ENCODE measurements at regions not wholly inside any gene's neighbourhood (a gene's known extent, or its start where the extent isn't known, plus 50 kb on each side); places are given as distances from the start of the nearest gene placed in this dataset.

DNA sequence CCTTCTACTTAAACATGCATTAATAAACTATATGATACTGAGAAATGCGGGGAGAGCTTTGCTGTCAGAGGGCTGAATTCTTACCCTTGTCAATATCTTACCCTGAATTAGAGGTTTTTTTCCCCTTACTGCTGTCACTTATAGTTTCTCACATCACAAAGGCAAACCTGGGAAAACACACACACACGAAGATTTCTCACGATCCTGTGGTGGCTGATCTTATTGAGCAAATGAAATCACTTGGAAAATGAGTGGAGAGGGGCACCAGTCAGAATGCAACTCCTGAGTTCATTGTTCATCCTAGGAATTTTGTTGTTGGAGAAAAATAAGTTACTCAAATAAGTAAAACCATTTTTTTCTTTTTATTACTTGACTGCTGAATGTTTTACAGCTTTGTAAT lies 673.6 kb downstream of the EDEM1 start:
- intact Hi-C loops (cut with micrococcal nuclease): no loop called here
- TF ChIP-seq EZH2 (IDR thresholded peaks at IDR 0.05; ENCODE audit: borderline replicate concordance, low read depth, low read length, severe bottlenecking) (no peak), POLR2A (IDR thresholded peaks at IDR 0.05; ENCODE audit: low read depth, low read length) (no peak), POLR2AphosphoS5 (IDR thresholded peaks at IDR 0.05; ENCODE audit: insufficient read depth, low read depth, low read length) (no peak)
- Histone ChIP-seq H3K4me3 (replicated peaks in 1 of 3; ENCODE audit: insufficient read depth in 1 of 3, low read depth in 1 of 3, low read length in 3 of 3) (no peak overlapping the region), H3K36me3 (ENCODE audit: control insufficient read depth in 2 of 2, extremely low read depth in 1 of 2, insufficient read depth in 2 of 2, low read length in 2 of 2) (no peaks in the 10 kb centered on the region), H3K9ac (replicated peaks; ENCODE audit: extremely low read depth, insufficient read depth, low read length) (no peak overlapping the region), H3K4me1 (ENCODE audit: control insufficient read depth, extremely low read depth, insufficient read depth, low read length) (no peaks in the 10 kb centered on the region), H3K27me3 (ENCODE audit: control insufficient read depth in 2 of 2, insufficient read depth in 2 of 2, low read length in 2 of 2) (no peaks in the 10 kb centered on the region), H3K9me1 (replicated peaks; ENCODE audit: control insufficient read depth, extremely low read depth, insufficient read depth, low read length) (no peaks in the 10 kb centered on the region), H3K79me2 (ENCODE audit: control insufficient read depth, insufficient read depth, low read length) (no peaks in the 10 kb centered on the region), H4K20me1 (replicated peaks; ENCODE audit: control insufficient read depth, extremely low read depth, insufficient read depth, low read length) (no peaks in the 10 kb centered on the region), H3K27ac (ENCODE audit: insufficient read depth, low read depth, low read length) (no peak overlapping the region), H3K9me3 (replicated peaks; ENCODE audit: control insufficient read depth, insufficient read depth, low read length) (peaks cover 4% of the 10 kb centered on the region), H3K4me2 (ENCODE audit: insufficient read depth, low read length) (no peak overlapping the region), H2AFZ (ENCODE audit: low read depth, low read length) (no peak overlapping the region)
- no TSS peak for BruUV-seq (replicated peaks)
- dilution Hi-C loops (cut with MboI; ENCODE audit: extremely low pct_ligation_motif_present, low sequenced_read_pairs): no loop called here
- POLR2A ChIA-PET: no interaction called here
- no peak for FAIRE-seq
- CTCF ChIA-PET: no interaction called here
- no peak for DNase-seq (ENCODE audit: low read depth, low spot score)

DNA sequence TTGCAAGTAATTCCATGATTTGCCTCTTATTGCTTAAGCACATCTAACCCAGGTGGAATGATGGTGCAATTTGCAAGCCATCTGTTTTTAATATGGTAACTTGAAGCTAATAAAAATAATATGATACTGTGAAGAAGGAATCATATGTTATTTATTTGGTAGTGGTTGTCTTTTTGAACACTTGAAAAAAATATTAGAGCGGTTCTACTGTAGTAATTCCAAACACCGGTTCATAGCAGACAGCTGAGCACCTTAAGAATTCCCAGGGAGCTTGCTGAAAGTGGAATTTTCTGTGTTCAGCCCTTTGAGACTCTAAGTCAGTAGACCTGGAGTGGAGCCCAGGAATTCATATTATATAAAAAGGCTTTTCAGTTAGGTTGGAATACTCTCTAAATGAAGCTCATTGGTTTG lies 687.4 kb downstream of the EDEM1 start:
- Histone ChIP-seq H3K79me2 (ENCODE audit: control insufficient read depth, insufficient read depth, low read length) (no peaks in the 10 kb centered on the region), H3K36me3 (ENCODE audit: control insufficient read depth in 2 of 2, extremely low read depth in 1 of 2, insufficient read depth in 2 of 2, low read length in 2 of 2) (no peaks in the 10 kb centered on the region), H3K27ac (ENCODE audit: insufficient read depth, low read depth, low read length) (no peak overlapping the region), H3K4me2 (ENCODE audit: insufficient read depth, low read length) (no peak overlapping the region), H3K27me3 (ENCODE audit: control insufficient read depth in 2 of 2, insufficient read depth in 2 of 2, low read length in 2 of 2) (no peaks in the 10 kb centered on the region), H3K9me1 (replicated peaks; ENCODE audit: control insufficient read depth, extremely low read depth, insufficient read depth, low read length) (no peaks in the 10 kb centered on the region), H2AFZ (ENCODE audit: low read depth, low read length) (no peak overlapping the region), H3K9ac (replicated peaks; ENCODE audit: extremely low read depth, insufficient read depth, low read length) (no peak overlapping the region), H3K4me3 (replicated peaks in 1 of 3; ENCODE audit: insufficient read depth in 1 of 3, low read depth in 1 of 3, low read length in 3 of 3) (no peak overlapping the region), H3K4me1 (ENCODE audit: control insufficient read depth, extremely low read depth, insufficient read depth, low read length) (no peaks in the 10 kb centered on the region), H4K20me1 (replicated peaks; ENCODE audit: control insufficient read depth, extremely low read depth, insufficient read depth, low read length) (no peaks in the 10 kb centered on the region), H3K9me3 (replicated peaks; ENCODE audit: control insufficient read depth, insufficient read depth, low read length) (peaks cover 5% of the 10 kb centered on the region)
- POLR2A ChIA-PET: no interaction called here
- TF ChIP-seq GATA2 (IDR thresholded peaks at IDR 0.05; ENCODE audit: insufficient read depth, insufficient read length, low read depth, low read length): no peak
- TF ChIP-seq FOS (IDR thresholded peaks at IDR 0.05; ENCODE audit: borderline replicate concordance, insufficient read depth, low read length): no peak
- TF ChIP-seq JUN (IDR thresholded peaks at IDR 0.05; ENCODE audit: borderline replicate concordance, insufficient read depth, insufficient read length, low read depth): no peak
- TF ChIP-seq, protein P1, sequence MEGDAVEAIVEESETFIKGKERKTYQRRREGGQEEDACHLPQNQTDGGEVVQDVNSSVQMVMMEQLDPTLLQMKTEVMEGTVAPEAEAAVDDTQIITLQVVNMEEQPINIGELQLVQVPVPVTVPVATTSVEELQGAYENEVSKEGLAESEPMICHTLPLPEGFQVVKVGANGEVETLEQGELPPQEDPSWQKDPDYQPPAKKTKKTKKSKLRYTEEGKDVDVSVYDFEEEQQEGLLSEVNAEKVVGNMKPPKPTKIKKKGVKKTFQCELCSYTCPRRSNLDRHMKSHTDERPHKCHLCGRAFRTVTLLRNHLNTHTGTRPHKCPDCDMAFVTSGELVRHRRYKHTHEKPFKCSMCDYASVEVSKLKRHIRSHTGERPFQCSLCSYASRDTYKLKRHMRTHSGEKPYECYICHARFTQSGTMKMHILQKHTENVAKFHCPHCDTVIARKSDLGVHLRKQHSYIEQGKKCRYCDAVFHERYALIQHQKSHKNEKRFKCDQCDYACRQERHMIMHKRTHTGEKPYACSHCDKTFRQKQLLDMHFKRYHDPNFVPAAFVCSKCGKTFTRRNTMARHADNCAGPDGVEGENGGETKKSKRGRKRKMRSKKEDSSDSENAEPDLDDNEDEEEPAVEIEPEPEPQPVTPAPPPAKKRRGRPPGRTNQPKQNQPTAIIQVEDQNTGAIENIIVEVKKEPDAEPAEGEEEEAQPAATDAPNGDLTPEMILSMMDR (IDR thresholded peaks at IDR 0.05; ENCODE audit: extremely low read depth in 1 of 2, insufficient read depth in 1 of 2, low read depth in 1 of 2, low read length in 2 of 2): no peak
- dilution Hi-C loops (cut with MboI; ENCODE audit: extremely low pct_ligation_motif_present, low sequenced_read_pairs) (no loop called here), intact Hi-C loops (cut with micrococcal nuclease) (no loop called here)
- no TSS peak for BruUV-seq (replicated peaks)
- CTCF ChIA-PET: no interaction called here
- no peak for DNase-seq (ENCODE audit: low read depth, low spot score)
- no peak for FAIRE-seq

Measured in endothelial cell of umbilical vein (primary cell).